D721Med (cell line): ENCODE measurements at regions not wholly inside any gene's neighbourhood (a gene's known extent, or its start where the extent isn't known, plus 50 kb on each side); places are given as distances from the start of the nearest gene placed in this dataset.

Source experiments
- DNase-seq: peaks from one replicate; pipeline ENCODE4 v3.0.0; 2011; ENCODE audit warnings: low spot score; ENCODE audit not compliant: insufficient read length
- FAIRE-seq: peaks from 2 replicates; lab custom pipeline; 2011; peaks lifted over from hg19 to GRCh38; lab: Jason Lieb, UNC
- TF ChIP-seq, protein P1 (sequence below): IDR thresholded peaks from 2 replicates; pipeline ENCODE4 v1.5.1; 2012; ENCODE audit warnings: mild to moderate bottlenecking, control low read depth; ENCODE audit not compliant: insufficient read depth; ENCODE audit errors: missing control alignments

DNA sequence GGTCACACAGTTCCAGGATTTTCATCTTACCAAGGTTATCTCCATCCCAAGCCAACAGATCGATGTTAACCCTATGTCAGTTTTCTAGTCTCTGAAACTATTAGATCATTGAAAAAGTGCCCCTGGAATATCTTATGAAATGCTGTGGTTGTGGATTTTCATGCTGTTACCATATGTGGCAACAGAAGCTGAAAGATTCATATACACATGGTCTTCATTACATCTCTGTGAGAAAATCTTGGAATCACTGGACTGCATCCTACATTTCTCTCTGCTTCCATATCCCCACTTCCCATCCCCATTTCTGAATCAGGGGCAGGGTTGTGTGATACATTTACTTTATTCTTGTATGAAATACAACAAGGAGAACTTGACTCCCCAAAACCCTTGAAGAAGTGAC lies 146.1 kb downstream of the SLC16A9 start:
- TF ChIP-seq, protein P1, sequence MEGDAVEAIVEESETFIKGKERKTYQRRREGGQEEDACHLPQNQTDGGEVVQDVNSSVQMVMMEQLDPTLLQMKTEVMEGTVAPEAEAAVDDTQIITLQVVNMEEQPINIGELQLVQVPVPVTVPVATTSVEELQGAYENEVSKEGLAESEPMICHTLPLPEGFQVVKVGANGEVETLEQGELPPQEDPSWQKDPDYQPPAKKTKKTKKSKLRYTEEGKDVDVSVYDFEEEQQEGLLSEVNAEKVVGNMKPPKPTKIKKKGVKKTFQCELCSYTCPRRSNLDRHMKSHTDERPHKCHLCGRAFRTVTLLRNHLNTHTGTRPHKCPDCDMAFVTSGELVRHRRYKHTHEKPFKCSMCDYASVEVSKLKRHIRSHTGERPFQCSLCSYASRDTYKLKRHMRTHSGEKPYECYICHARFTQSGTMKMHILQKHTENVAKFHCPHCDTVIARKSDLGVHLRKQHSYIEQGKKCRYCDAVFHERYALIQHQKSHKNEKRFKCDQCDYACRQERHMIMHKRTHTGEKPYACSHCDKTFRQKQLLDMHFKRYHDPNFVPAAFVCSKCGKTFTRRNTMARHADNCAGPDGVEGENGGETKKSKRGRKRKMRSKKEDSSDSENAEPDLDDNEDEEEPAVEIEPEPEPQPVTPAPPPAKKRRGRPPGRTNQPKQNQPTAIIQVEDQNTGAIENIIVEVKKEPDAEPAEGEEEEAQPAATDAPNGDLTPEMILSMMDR, result no peak
- FAIRE-seq (no peak), DNase-seq (no peak)

DNA sequence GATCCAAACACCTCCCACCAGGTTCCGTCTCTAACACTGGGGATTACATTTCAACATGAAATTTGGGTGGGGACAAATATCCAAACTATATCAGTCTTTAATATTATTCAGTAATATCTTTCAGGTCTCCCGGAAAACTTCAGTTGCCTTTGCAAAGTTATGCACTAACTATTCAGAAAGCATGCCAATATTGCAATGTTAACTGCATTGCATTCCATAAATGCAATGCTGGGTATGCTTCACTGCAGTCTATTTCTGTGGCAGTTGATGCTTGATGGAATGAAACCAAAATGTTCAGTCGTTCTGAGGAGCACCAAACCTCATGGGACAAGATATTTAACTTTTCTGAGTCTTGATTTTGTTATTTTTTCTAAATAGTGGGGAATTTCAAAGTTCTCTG lies 147.5 kb downstream of the SLC16A9 start:
- FAIRE-seq (no peak), DNase-seq (no peak)
- TF ChIP-seq, protein P1, result no peak

DNA sequence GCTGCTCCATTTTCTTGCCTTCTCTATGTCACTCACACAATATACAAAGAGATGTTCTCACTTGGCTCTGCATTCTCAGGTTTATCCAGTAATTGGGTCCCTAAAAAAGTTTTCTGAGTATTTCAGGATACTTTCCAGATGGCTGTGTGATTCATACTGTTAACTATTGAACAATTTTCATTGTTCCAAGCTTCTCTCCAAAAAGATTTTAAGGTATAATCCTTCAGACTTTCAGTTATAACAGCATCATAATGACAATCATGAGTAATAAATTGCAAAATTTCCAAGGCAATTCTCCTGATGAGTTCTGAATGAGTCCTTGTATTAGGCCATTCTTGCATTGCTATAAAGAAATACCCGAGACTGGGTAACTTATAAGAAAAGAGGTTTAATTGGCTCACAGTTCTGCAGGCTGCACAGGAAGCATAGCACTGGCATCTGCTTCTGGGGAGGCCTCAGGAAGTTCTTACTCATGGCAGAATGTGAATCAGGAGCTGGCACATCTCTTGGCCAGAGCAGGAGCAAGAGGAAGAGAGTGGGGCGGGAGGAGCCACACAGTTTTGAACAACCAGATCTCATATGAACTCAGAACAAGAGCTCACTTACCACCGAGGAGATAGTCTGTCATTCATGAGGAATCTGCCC lies 148.1 kb downstream of the SLC16A9 start:
- DNase-seq, result no peak
- TF ChIP-seq, protein P1, result no peak
- no peak for FAIRE-seq

DNA sequence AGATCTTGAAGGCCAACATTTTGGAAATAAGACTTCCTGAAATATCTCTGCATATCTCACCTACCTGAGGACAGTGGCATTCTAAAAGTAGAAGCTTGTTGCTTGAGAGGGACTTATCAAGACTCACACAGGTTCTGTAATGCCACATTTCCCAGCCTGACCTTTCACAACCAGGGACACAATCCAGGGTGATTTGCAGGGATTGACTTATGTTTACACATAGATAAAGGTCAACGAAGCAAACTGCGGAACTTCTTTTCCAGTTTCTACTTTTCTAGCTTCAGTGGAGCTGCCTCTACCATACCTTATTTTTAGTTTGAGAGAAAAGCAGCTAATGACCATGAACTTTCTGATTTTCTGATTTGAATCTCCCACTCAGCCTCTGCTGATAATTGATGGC lies 148.7 kb downstream of the SLC16A9 start:
- TF ChIP-seq, protein P1, result no peak
- DNase-seq (no peak), FAIRE-seq (no peak)

DNA sequence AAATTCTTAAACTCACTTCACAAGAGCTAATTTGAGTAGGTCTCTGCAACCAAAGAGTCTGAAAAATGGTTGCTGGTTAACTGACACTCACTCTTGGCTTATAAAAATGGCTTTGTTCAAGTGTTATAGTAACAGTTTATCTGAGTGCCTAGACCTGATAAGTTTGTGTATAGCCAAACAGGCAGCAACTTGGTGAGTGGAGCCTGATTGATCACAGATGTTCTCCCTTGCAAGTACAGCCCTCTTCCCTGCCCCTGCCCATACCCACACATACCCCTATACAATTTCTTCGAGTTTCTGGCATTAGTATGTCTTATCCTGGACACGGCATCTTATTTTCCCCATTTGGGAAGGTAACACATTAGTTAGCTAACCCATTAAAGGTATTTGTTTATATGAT lies 149.5 kb downstream of the SLC16A9 start:
- FAIRE-seq, result no peak
- no peak for DNase-seq
- TF ChIP-seq, protein P1, result no peak

DNA sequence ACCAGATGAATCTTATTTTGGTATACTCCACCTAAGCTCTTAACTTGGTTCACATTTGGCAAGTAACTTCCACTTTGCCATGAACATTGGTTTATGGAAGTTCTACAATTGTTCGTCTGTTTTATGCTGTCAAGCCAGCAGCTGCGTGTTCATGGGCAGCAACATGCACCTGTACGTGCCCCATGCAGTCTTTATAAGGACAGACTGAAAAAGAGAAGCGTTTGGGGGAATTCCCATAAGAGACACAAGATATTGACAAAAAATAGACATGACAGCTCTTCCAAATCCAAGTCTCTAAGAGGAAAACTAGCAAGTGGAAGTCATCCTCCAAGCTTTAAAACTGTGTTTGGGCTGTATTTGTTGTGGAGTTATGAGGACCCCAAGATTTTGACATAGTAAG lies 151.6 kb downstream of the SLC16A9 start:
- TF ChIP-seq, protein P1, result no peak
- no peak for FAIRE-seq

DNA sequence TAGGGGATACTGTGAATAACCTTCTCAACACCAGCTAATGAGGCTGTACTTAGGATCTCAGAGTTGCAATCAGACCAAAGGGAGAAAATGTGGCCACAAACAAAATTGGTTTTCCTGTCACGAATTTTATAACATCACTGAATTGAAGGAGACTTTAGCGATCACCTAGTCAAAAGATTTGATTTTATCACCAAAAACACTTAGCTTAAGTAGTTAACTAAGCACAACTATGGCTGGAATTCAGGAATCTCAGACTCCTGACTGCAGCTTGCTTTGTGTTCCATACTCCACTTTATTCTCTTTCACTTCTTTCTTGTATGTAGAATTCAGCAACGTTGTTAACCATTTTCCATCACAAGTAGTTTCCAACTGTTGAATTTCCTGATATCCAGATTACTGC lies 152.0 kb downstream of the SLC16A9 start:
- TF ChIP-seq, protein P1, result no peak
- FAIRE-seq, result peak; percentile 25
- peak; percentile 32 for DNase-seq

More for the DNA sequence above, 151.6 kb downstream of the SLC16A9 start:
- DNase-seq, result no peak
